Activated T-helper 17 cell treated with anti-CD3 and anti-CD28 coated beads, Interleukin-2, amount 50 U/mL, for 72 hours (primary cell): ENCODE measurements at regions not wholly inside any gene's neighbourhood (a gene's known extent, or its start where the extent isn't known, plus 50 kb on each side); places are given as distances from the start of the nearest gene placed in this dataset.
"Not testable (repeated sequence)": the region's sequence is repeated elsewhere in the genome, so short reads cannot be mapped to it uniquely, and the experiment has no call there.

ENCODE experiments used
- ATAC-seq: fragments of 150-1000 bp; cut with Tn5 transposase; replicated peaks from 2 replicates; pipeline ENCODE4 v1.10.0; 2021; ENCODE audit warnings: mild to moderate bottlenecking, moderate library complexity
- H3K27ac Mint-ChIP-seq: one replicate; pipeline ENCODE4 v1.8.0; 2022; ENCODE audit warnings: mixed read lengths
- H3K27me3 Mint-ChIP-seq: one replicate; pipeline ENCODE4 v1.8.0; 2022; ENCODE audit warnings: mixed read lengths
- H3K36me3 Mint-ChIP-seq: one replicate; pipeline ENCODE4 v1.8.0; 2022; ENCODE audit warnings: low read depth, mild to moderate bottlenecking, mixed read lengths
- H3K4me1 Mint-ChIP-seq: one replicate; pipeline ENCODE4 v1.8.0; 2022; ENCODE audit warnings: mixed read lengths
- H3K4me3 Mint-ChIP-seq: one replicate; pipeline ENCODE4 v1.8.0; 2022; ENCODE audit warnings: mild to moderate bottlenecking, mixed read lengths
- H3K9me3 Mint-ChIP-seq: one replicate; pipeline ENCODE4 v1.8.0; 2022; ENCODE audit warnings: mixed read lengths

DNA sequence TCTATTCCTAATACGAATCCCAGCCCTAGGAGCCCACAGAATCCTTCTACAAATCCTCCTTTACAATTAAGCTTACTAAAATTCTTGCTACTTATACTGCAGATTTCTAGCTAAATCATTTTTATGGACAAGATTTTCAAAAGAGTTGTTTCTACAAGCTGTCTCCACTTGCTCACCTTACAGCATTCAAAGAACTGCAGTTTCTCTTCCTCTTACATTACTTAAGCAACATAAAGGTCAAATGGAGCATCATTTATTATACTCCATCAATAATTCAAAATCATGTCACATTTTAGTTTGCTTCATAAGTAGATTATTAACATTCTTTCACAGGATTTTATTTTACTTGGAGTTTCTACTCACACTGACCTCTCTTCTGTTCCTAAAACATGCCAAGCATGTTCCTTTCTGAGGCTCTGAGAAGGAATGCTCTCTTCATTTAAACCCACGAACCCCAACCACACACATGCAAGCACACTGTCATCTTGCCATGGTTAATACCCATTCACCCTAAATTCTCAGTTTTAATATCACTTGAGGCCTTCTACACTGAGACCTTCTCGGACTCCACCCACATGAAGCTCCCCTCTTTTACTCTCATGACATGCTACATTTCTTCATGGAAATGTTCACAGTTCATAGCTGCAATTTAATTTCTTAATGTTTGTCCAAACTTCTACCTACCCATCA, 388.2 kb downstream of the TBC1D32 start:
- H3K9me3 Mint-ChIP-seq, result no peaks in the 10 kb centered on the region
- H3K36me3 Mint-ChIP-seq, result no peaks in the 10 kb centered on the region
- no peaks in the 10 kb centered on the region for H3K27me3 Mint-ChIP-seq
- no peaks in the 10 kb centered on the region for H3K4me1 Mint-ChIP-seq
- ATAC-seq, result no peak
- H3K4me3 Mint-ChIP-seq, result no peak overlapping the region
- H3K27ac Mint-ChIP-seq, result no peak overlapping the region

- ATAC-seq, result no peak
- Mint-ChIP-seq H3K27ac (no peak overlapping the region), H3K9me3 (no peaks in the 10 kb centered on the region), H3K36me3 (no peaks in the 10 kb centered on the region), H3K4me3 (no peak overlapping the region), H3K4me1 (no peaks in the 10 kb centered on the region), H3K27me3 (no peaks in the 10 kb centered on the region)
These were observed 395.3 kb downstream of the TBC1D32 start for GRCh38 chr6:120938876-120939472.

DNA sequence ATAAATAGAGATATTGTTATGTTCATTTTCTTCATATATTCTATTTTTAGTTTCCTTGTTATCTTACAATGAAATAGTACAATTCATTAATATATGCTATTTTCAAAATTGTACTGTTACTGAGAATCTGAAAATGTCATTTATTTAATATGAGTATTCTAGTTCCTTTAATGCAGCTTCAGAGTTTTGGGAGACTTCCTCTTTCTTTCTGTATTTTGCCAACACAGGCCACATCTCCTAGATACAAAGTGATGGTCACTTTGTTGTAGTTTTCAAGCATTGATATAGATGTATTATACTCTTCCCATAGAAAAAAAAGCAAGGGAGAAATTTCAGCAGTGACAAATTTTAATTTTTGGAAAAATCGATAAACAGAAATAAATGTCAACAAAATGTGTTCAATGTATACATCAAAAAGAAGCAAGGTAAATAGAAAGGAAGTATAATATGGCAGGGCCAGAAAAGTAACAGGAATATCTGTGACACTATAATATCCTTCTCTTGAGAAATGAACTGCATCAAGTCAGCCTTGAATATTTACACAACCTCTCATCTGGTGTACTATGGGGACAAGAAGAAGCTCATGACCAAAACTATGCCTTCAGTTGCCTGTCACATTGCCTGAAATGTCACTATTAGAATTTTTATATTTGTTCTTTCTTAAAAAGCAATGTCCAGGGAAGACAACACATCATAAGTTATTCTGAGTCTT, 396.0 kb downstream of the TBC1D32 start:
- H3K36me3 Mint-ChIP-seq, result no peaks in the 10 kb centered on the region
- H3K27me3 Mint-ChIP-seq, result no peaks in the 10 kb centered on the region
- no peaks in the 10 kb centered on the region for H3K4me1 Mint-ChIP-seq
- H3K27ac Mint-ChIP-seq, result no peak overlapping the region
- H3K4me3 Mint-ChIP-seq, result no peak overlapping the region
- H3K9me3 Mint-ChIP-seq, result no peaks in the 10 kb centered on the region
- ATAC-seq, result no peak

DNA sequence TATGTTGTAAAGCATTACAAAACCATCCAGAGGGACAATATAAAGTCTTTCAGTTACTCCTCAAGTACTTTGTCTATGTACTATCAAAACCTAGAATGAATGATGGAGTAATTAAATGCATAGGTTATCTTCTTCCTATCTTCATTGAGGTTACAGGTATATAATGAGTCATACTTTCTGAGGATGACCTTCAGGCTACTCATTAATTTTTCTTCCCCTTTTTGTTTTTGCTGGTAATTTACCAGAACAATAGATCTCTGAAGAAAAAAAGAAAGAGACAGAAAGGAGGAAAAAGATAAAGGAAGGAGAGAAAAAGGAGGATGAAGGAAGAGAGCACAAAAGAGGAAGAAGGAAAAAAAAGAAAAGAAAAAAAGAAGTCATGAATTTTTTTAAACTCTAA, 398.4 kb downstream of the TBC1D32 start:
- Mint-ChIP-seq H3K4me1 (no peaks in the 10 kb centered on the region), H3K36me3 (no peaks in the 10 kb centered on the region), H3K4me3 (no peak overlapping the region), H3K27ac (no peak overlapping the region), H3K9me3 (no peaks in the 10 kb centered on the region), H3K27me3 (no peaks in the 10 kb centered on the region)
- ATAC-seq, result no peak

DNA sequence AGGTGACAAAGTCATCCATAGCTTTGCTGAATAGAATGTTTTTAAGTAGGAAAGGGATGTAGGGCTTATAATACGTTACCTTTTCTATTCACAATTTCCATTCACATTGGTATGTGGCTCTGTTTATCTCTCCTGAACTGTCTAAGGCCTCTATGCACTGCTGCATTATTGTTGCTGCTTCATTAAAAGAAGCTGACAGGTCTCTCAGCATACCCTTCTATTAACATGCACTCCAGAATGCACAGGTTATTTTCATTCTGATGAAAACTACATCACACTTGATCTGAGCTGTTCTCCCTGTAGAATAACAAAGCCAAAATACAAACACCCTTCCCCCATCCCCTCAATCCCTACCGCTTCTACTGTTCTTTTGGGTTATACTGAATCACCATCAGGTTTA, 399.3 kb downstream of the TBC1D32 start:
- no peaks in the 10 kb centered on the region for H3K27me3 Mint-ChIP-seq

GRCh38 chr6:120931520-120932180, 402.6 kb downstream of the TBC1D32 start:
- not testable (repeated sequence) for H3K4me3 Mint-ChIP-seq, H3K9me3 Mint-ChIP-seq, H3K36me3 Mint-ChIP-seq, H3K27me3 Mint-ChIP-seq, ATAC-seq, H3K27ac Mint-ChIP-seq, H3K4me1 Mint-ChIP-seq

More for the DNA sequence above, 399.3 kb downstream of the TBC1D32 start:
- ATAC-seq, result no peak
- H3K9me3 Mint-ChIP-seq, result no peaks in the 10 kb centered on the region
- H3K4me1 Mint-ChIP-seq, result no peaks in the 10 kb centered on the region
- no peak overlapping the region for H3K27ac Mint-ChIP-seq
- H3K4me3 Mint-ChIP-seq, result no peak overlapping the region
- no peaks in the 10 kb centered on the region for H3K36me3 Mint-ChIP-seq

- not testable (repeated sequence) for ATAC-seq, H3K27me3 Mint-ChIP-seq, H3K9me3 Mint-ChIP-seq, H3K36me3 Mint-ChIP-seq, H3K4me1 Mint-ChIP-seq, H3K27ac Mint-ChIP-seq, H3K4me3 Mint-ChIP-seq
These were observed 403.8 kb downstream of the TBC1D32 start for GRCh38 chr6:120930500-120930899.

DNA sequence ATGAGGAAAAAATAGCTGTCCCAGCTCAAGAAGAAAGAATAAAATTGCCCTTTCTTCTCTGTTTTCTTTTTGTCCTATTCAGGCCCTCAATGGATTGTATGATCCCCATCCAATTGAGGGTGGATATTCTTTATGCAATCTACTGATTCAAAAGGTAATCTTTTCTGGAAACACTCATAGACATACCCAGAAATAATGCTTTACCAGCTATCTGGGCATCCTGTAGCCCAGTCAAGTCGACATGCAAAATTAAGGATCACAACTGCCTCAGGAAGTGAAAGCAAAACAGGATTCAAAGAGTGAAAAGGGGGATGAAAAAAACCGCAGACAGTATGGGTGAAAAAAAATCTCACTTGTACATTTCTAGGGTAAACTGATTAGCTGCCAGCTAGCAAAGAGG, 410.1 kb downstream of the TBC1D32 start:
- ATAC-seq, result no peak
- Mint-ChIP-seq H3K36me3 (no peaks in the 10 kb centered on the region), H3K4me1 (no peaks in the 10 kb centered on the region)

DNA sequence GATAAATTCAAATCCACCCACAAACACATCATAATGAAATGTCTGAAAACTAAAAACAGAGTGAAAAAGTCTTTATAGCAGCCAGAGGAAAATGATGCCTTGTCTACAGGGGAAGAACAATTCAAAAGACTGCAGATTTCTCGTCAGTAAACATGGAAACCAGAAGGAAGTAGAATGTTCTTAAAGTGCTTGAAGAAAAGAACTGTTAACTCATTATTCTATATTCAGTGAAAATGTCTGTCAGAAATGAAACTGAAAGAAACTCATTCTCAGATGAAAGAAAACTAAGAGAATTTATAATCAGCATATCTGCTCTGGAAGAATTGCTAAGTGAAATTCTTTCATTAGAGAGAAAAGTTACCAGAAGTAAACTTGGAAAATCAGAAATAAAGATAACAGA, 416.1 kb downstream of the TBC1D32 start:
- ATAC-seq, result no peak
- H3K9me3 Mint-ChIP-seq, result no peaks in the 10 kb centered on the region
- H3K4me1 Mint-ChIP-seq, result no peaks in the 10 kb centered on the region
- no peak overlapping the region for H3K4me3 Mint-ChIP-seq
- H3K27me3 Mint-ChIP-seq, result no peaks in the 10 kb centered on the region
- H3K36me3 Mint-ChIP-seq, result no peaks in the 10 kb centered on the region
- no peak overlapping the region for H3K27ac Mint-ChIP-seq

More for the DNA sequence above, 410.1 kb downstream of the TBC1D32 start:
- Mint-ChIP-seq H3K9me3 (peaks cover 16% of the 10 kb centered on the region), H3K27ac (no peak overlapping the region), H3K27me3 (no peaks in the 10 kb centered on the region), H3K4me3 (no peak overlapping the region)

- H3K4me3 Mint-ChIP-seq, result no peak overlapping the region
- H3K27ac Mint-ChIP-seq, result no peak overlapping the region
- H3K36me3 Mint-ChIP-seq, result no peaks in the 10 kb centered on the region
- no peaks in the 10 kb centered on the region for H3K9me3 Mint-ChIP-seq
- no peak for ATAC-seq
- no peaks in the 10 kb centered on the region for H3K4me1 Mint-ChIP-seq
- no peaks in the 10 kb centered on the region for H3K27me3 Mint-ChIP-seq
These were observed 417.4 kb downstream of the TBC1D32 start for GRCh38 chr6:120916844-120917243.

GRCh38 chr6:120913486-120913885, 420.8 kb downstream of the TBC1D32 start:
- no peak overlapping the region for H3K27ac Mint-ChIP-seq
- H3K27me3 Mint-ChIP-seq, result no peaks in the 10 kb centered on the region
- no peak for ATAC-seq
- no peaks in the 10 kb centered on the region for H3K9me3 Mint-ChIP-seq
- H3K4me1 Mint-ChIP-seq, result no peaks in the 10 kb centered on the region
- no peaks in the 10 kb centered on the region for H3K36me3 Mint-ChIP-seq
- no peak overlapping the region for H3K4me3 Mint-ChIP-seq

- no peaks in the 10 kb centered on the region for H3K4me1 Mint-ChIP-seq
- H3K4me3 Mint-ChIP-seq, result no peak overlapping the region
- no peak for ATAC-seq
- no peak overlapping the region for H3K27ac Mint-ChIP-seq
- no peaks in the 10 kb centered on the region for H3K36me3 Mint-ChIP-seq
- no peaks in the 10 kb centered on the region for H3K27me3 Mint-ChIP-seq
- no peaks in the 10 kb centered on the region for H3K9me3 Mint-ChIP-seq
These were observed 425.5 kb downstream of the TBC1D32 start for GRCh38 chr6:120908767-120909166.

DNA sequence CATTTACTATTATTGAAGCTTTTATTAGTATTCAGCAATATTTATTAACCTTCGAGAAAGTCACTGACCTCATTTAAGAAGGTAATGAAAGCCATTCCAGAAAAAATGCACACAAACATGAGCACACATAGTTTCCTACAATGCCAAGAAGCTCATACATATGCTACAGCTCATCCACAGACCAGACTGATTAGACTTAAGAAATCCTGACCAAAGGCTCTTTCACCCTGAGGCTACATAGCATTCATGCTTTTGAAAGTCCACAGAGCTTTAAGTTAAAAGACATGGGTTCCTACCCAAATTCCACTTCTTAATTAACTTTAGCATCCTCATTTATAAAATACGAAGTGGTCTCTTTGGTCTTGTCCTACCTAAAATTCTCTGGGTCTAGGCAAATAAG, 430.4 kb downstream of the TBC1D32 start:
- H3K4me1 Mint-ChIP-seq, result no peaks in the 10 kb centered on the region
- H3K36me3 Mint-ChIP-seq, result no peaks in the 10 kb centered on the region
- no peaks in the 10 kb centered on the region for H3K9me3 Mint-ChIP-seq
- no peak overlapping the region for H3K27ac Mint-ChIP-seq
- H3K4me3 Mint-ChIP-seq, result no peak overlapping the region
- ATAC-seq, result no peak
- no peaks in the 10 kb centered on the region for H3K27me3 Mint-ChIP-seq

GRCh38 chr6:120899932-120900331, 434.3 kb downstream of the TBC1D32 start:
- Mint-ChIP-seq H3K27ac (no peak overlapping the region), H3K36me3 (no peaks in the 10 kb centered on the region), H3K4me3 (no peak overlapping the region), H3K27me3 (no peaks in the 10 kb centered on the region), H3K9me3 (no peaks in the 10 kb centered on the region), H3K4me1 (no peaks in the 10 kb centered on the region)
- ATAC-seq, result no peak

DNA sequence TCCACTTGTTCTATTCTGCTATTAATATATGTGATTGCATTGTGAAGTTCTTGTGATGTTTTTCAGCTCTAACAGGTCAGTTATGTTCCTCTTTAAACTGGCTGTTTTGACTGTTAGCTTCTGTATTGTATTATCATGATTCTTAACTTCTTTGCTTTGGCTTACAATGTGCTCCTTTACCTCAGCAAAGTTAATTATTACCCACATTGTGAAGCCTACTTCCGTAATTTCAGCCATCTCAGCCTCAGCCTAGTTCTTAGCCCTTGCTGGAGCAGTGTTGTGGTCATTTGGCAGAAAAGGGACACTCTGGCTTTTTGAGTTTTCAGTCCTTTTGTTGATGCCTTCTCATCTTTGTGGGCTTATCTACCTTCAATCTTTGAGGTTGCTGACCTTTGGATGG, 440.2 kb downstream of the TBC1D32 start:
- ATAC-seq, result no peak
- Mint-ChIP-seq H3K9me3 (peaks cover 20% of the 10 kb centered on the region), H3K27me3 (no peaks in the 10 kb centered on the region), H3K36me3 (no peaks in the 10 kb centered on the region), H3K4me3 (no peak overlapping the region), H3K4me1 (no peaks in the 10 kb centered on the region), H3K27ac (no peak overlapping the region)
